IMR-90 (cell line): ENCODE measurements at regions not wholly inside any gene's neighbourhood (a gene's known extent, or its start where the extent isn't known, plus 50 kb on each side); places are given as distances from the start of the nearest gene placed in this dataset.
A peak's percentile ranks its signal among the peaks of the same experiment; 100 is the strongest.

ENCODE experiments used
- ATAC-seq: fragments of 200-7000 bp; cut with Tn5 transposase; 2 replicates; pipeline ENCODE4 v1.9.1; 2020; ENCODE audit warnings: low read depth, mild to moderate bottlenecking, moderate library complexity
- BruUV-seq: library from RNA; stranded (reverse); fragments of 400-500 nt; replicated peaks from 2 replicates; lab custom pipeline; 2021; lab: Mats Ljungman, UMichigan
- CTCF ChIA-PET: fragments of 300-600 bp; formaldehyde crosslinking; extraction: SDS; loops from one replicate; lab custom pipeline; 2021; ENCODE audit warnings: antibody characterized with exemption; lab: Yijun Ruan, JAX
- POLR2A ChIA-PET: fragments of 300-600 bp; sonication (Branson Sonifier 250); formaldehyde crosslinking; loops from one replicate; lab custom pipeline; 2022; ENCODE audit warnings: antibody characterized with exemption; ENCODE audit not compliant: unreplicated experiment; lab: Charles Lee
- DNase-seq: peaks from one replicate; pipeline ENCODE4 v3.0.0; 2013
- H2AFZ ChIP-seq: replicated peaks from 2 replicates; pipeline ENCODE3; 2013; ENCODE audit warnings: low read length, mild to moderate bottlenecking; ENCODE audit not compliant: poor library complexity
- H2AK5ac ChIP-seq: 2 replicates; pipeline ENCODE4 v1.6.1; 2013; ENCODE audit warnings: low read depth, low read length, inconsistent platforms
- H2AK9ac ChIP-seq: replicated peaks from 2 replicates; pipeline ENCODE3; 2013; ENCODE audit warnings: mild to moderate bottlenecking, low read depth, low read length, moderate library complexity; ENCODE audit not compliant: poor library complexity
- H2BK120ac ChIP-seq: 2 replicates; pipeline ENCODE4 v1.6.1; 2013; ENCODE audit warnings: low read depth, low read length, inconsistent platforms
- H2BK15ac ChIP-seq: 3 replicates; pipeline ENCODE4 v1.6.1; 2013; ENCODE audit warnings: low read depth, low read length, inconsistent platforms
- H2BK20ac ChIP-seq: 2 replicates; pipeline ENCODE4 v1.6.1; 2013; ENCODE audit warnings: low read depth, mild to moderate bottlenecking, inconsistent platforms, low read length, moderate library complexity
- H2BK5ac ChIP-seq: 2 replicates; pipeline ENCODE4 v1.6.1; 2013; ENCODE audit warnings: mild to moderate bottlenecking, low read depth, low read length, inconsistent platforms; ENCODE audit not compliant: poor library complexity, severe bottlenecking
- H3K14ac ChIP-seq: replicated peaks from 2 replicates; pipeline ENCODE4 v1.6.1; 2013; ENCODE audit warnings: low read depth, low read length, inconsistent platforms
- H3K18ac ChIP-seq: 2 replicates; pipeline ENCODE4 v1.6.1; 2013; ENCODE audit warnings: low read depth, low read length, control low read depth
- H3K23ac ChIP-seq: 2 replicates; pipeline ENCODE4 v1.6.1; 2013; ENCODE audit warnings: low read depth, low read length, inconsistent platforms
- H3K27ac ChIP-seq: 2 replicates; pipeline ENCODE4 v1.5.1; 2013; ENCODE audit warnings: mild to moderate bottlenecking, control low read depth, low read length; ENCODE audit not compliant: insufficient read depth
- H3K27me3 ChIP-seq: 2 replicates; pipeline ENCODE4 v1.6.1; 2013; ENCODE audit warnings: low read length; ENCODE audit not compliant: control insufficient read depth, insufficient read depth
- H3K36me3 ChIP-seq: 2 replicates; pipeline ENCODE4 v1.6.1; 2013; ENCODE audit warnings: low read length, mixed read lengths; ENCODE audit not compliant: control insufficient read depth, insufficient read depth
- H3K4ac ChIP-seq: 2 replicates; pipeline ENCODE4 v1.6.1; 2013; ENCODE audit warnings: low read depth, low read length, inconsistent platforms
- H3K4me1 ChIP-seq: 2 replicates; pipeline ENCODE4 v1.6.1; 2013; ENCODE audit warnings: low read length, mixed read lengths; ENCODE audit not compliant: control insufficient read depth, insufficient read depth
- H3K4me2 ChIP-seq: 2 replicates; pipeline ENCODE4 v1.6.1; 2013; ENCODE audit warnings: low read depth, mild to moderate bottlenecking, control low read depth, low read length, moderate library complexity
- H3K4me3 ChIP-seq: 2 replicates; pipeline ENCODE4 v1.5.1; 2013; ENCODE audit warnings: low read depth, mild to moderate bottlenecking, control low read depth, low read length, moderate library complexity; ENCODE audit not compliant: insufficient read depth
- H3K56ac ChIP-seq: 2 replicates; pipeline ENCODE4 v1.6.1; 2013; ENCODE audit warnings: low read length, inconsistent platforms; ENCODE audit not compliant: insufficient read depth; ENCODE audit errors: extremely low read depth
- H3K79me1 ChIP-seq, 2 experiments: 2 replicates each; pipeline ENCODE4 v1.6.1; 2013; ENCODE audit warnings: low read length in 2 of 2, inconsistent platforms in 1 of 2, low read depth in 1 of 2
- H3K9ac ChIP-seq: 2 replicates; pipeline ENCODE4 v1.6.1; 2013; ENCODE audit warnings: low read depth, low read length, control low read depth
- H3K9me1 ChIP-seq: 2 replicates; pipeline ENCODE4 v1.6.1; 2013; ENCODE audit warnings: low read length, inconsistent platforms; ENCODE audit not compliant: insufficient read depth
- H3K9me3 ChIP-seq: 2 replicates; pipeline ENCODE4 v1.6.1; 2013; ENCODE audit warnings: low read length; ENCODE audit not compliant: control insufficient read depth, insufficient read depth
- H4K20me1 ChIP-seq: 2 replicates; pipeline ENCODE4 v1.6.1; 2013; ENCODE audit warnings: low read length, inconsistent platforms; ENCODE audit not compliant: insufficient read depth
- H4K5ac ChIP-seq: 2 replicates; pipeline ENCODE4 v1.6.1; 2013; ENCODE audit warnings: mild to moderate bottlenecking, low read depth, low read length, control low read depth
- H4K8ac ChIP-seq, 2 experiments: 2 replicates each; pipeline ENCODE4 v1.6.1; 2013; ENCODE audit warnings: low read depth in 2 of 2, low read length in 2 of 2, control low read depth in 1 of 2, inconsistent platforms in 1 of 2
- H4K91ac ChIP-seq: 2 replicates; pipeline ENCODE4 v1.6.1; 2013; ENCODE audit warnings: low read depth, low read length, inconsistent platforms; ENCODE audit not compliant: insufficient read depth
- BHLHE40 ChIP-seq: fragments of 150-350 bp; IDR thresholded peaks from 2 replicates; pipeline ENCODE4 v1.6.1; 2016; ENCODE audit warnings: mild to moderate bottlenecking, low read depth, low read length
- CEBPB ChIP-seq: IDR thresholded peaks from 2 replicates; pipeline ENCODE4 v1.6.1; 2012; ENCODE audit warnings: low read depth, low read length, improper control_type of control experiment
- CHD1 ChIP-seq: IDR thresholded peaks from 2 replicates; pipeline ENCODE4 v1.6.1; 2012; ENCODE audit warnings: low read depth, low read length, improper control_type of control experiment
- MAFK ChIP-seq: IDR thresholded peaks from 2 replicates; pipeline ENCODE4 v1.6.1; 2012; ENCODE audit warnings: low read depth, low read length, improper control_type of control experiment
- MAZ ChIP-seq: IDR thresholded peaks from 2 replicates; pipeline ENCODE4 v1.6.1; 2012; ENCODE audit warnings: low read depth, mild to moderate bottlenecking, low read length, improper control_type of control experiment, moderate library complexity, borderline replicate concordance
- RAD21 ChIP-seq: IDR thresholded peaks from 2 replicates; pipeline ENCODE4 v1.6.1; 2012; ENCODE audit warnings: low read length, improper control_type of control experiment
- RCOR1 ChIP-seq: IDR thresholded peaks from 2 replicates; pipeline ENCODE4 v1.6.1; 2012; ENCODE audit warnings: mild to moderate bottlenecking, low read length, improper control_type of control experiment; ENCODE audit not compliant: insufficient replicate concordance
- RFX5 ChIP-seq: IDR thresholded peaks from 2 replicates; pipeline ENCODE4 v1.8.0; 2012; ENCODE audit warnings: low read depth, mild to moderate bottlenecking, low read length, moderate library complexity
- SMC3 ChIP-seq: fragments of 150-350 bp; IDR thresholded peaks from 2 replicates; pipeline ENCODE4 v1.6.1; 2016; ENCODE audit warnings: low read depth, mild to moderate bottlenecking, antibody characterized with exemption, low read length, moderate library complexity
- dilution Hi-C: fragments of 300-500 bp; cut with HindIII; formaldehyde crosslinking; loops from one replicate; pipeline ENCODE4 v1.14.3; 2018; ENCODE audit warnings: low sequenced_read_pairs; ENCODE audit not compliant: unreplicated experiment
- in situ Hi-C: fragments of 300-500 bp; cut with MboI; formaldehyde crosslinking; loops from 3 replicates; pipeline ENCODE4 v1.14.3; 2019; ENCODE audit warnings: low sequenced_read_pairs, inconsistent platforms, mixed read lengths
- intact Hi-C: fragments of 100-400 bp; cut with micrococcal nuclease; formaldehyde crosslinking; loops from 2 replicates; pipeline ENCODE4 v1.10.0; 2022
- TF ChIP-seq, protein P1 (sequence below): fragments of 150-350 bp; IDR thresholded peaks from 2 replicates; pipeline ENCODE4 v1.6.1; 2017; ENCODE audit warnings: mild to moderate bottlenecking, antibody characterized with exemption, low read length, low read depth
- TF ChIP-seq, protein P2 (sequence below): fragments of 150-350 bp; IDR thresholded peaks from 2 replicates; pipeline ENCODE4 v1.6.1; 2016; ENCODE audit warnings: low read depth, mild to moderate bottlenecking, low read length, moderate library complexity, borderline replicate concordance

DNA sequence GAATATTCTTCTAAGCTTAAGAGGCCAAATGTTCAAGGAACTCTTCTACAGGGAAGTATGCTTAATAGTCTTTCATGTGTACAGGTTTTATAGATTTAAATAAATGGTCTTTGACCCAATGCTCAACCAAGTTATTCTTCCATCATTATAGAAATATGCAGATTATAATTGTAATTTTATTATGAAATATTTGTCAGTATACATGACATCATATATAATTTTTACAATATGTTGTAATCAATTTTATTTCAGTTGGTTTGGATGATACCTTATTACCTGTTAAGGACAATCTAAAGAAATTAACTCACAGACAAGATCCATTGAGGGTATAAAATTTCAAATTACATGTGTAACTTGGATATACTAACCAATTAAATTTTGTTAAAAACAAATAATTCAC is 1278.3 kb downstream of the SLC16A7 start:
- no peaks in the 10 kb centered on the region for H3K9me3 ChIP-seq
- dilution Hi-C loops, result no loop called here

More for the DNA sequence above, 1278.3 kb downstream of the SLC16A7 start:
- no peak overlapping the region for H2BK120ac ChIP-seq
- BruUV-seq, result no TSS peak
- H3K9me1 ChIP-seq, result no peaks in the 10 kb centered on the region
- no peak overlapping the region for H4K5ac ChIP-seq
- no peak overlapping the region for H3K18ac ChIP-seq
- H2BK15ac ChIP-seq, result no peak overlapping the region
- no peak overlapping the region for H3K23ac ChIP-seq
- CTCF ChIA-PET, result no interaction called here
- no peak overlapping the region for H2BK5ac ChIP-seq
- intact Hi-C loops (no loop called here), in situ Hi-C loops (no loop called here)
- H2BK20ac ChIP-seq, result no peak overlapping the region
- peak overlapping the region; percentile 40; the same call in 1 of the 2 replicates for H3K27ac ChIP-seq
- H4K91ac ChIP-seq, result no peak overlapping the region
- no peak overlapping the region for H3K56ac ChIP-seq
- no peak overlapping the region for H3K9ac ChIP-seq
- no peaks in the 10 kb centered on the region for H3K27me3 ChIP-seq
- DNase-seq, result no peak
- ATAC-seq, result no peak
- no peak overlapping the region for H2AK5ac ChIP-seq
- H3K79me1 ChIP-seq, result no peaks in the 10 kb centered on the region
- no peak overlapping the region for H3K14ac ChIP-seq
- H2AFZ ChIP-seq, result no peak overlapping the region
- H4K8ac ChIP-seq, result no peak overlapping the region
- H2AK9ac ChIP-seq, result no peak overlapping the region
- H3K36me3 ChIP-seq, result no peaks in the 10 kb centered on the region
- POLR2A ChIA-PET, result no interaction called here
- H4K20me1 ChIP-seq, result no peaks in the 10 kb centered on the region
- H3K4me2 ChIP-seq, result no peak overlapping the region
- H3K4me3 ChIP-seq, result no peak overlapping the region
- peaks cover 5% of the 10 kb centered on the region; the same call in 1 of the 2 replicates for H3K4me1 ChIP-seq
- H3K4ac ChIP-seq, result no peak overlapping the region
- TF ChIP-seq CEBPB, result no peak
- TF ChIP-seq MAFK, result no peak
- no peak for TF ChIP-seq RCOR1
- TF ChIP-seq RAD21, result no peak
- TF ChIP-seq CHD1, result no peak
- TF ChIP-seq, protein P1, sequence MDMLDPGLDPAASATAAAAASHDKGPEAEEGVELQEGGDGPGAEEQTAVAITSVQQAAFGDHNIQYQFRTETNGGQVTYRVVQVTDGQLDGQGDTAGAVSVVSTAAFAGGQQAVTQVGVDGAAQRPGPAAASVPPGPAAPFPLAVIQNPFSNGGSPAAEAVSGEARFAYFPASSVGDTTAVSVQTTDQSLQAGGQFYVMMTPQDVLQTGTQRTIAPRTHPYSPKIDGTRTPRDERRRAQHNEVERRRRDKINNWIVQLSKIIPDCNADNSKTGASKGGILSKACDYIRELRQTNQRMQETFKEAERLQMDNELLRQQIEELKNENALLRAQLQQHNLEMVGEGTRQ, result no peak
- TF ChIP-seq, protein P2, sequence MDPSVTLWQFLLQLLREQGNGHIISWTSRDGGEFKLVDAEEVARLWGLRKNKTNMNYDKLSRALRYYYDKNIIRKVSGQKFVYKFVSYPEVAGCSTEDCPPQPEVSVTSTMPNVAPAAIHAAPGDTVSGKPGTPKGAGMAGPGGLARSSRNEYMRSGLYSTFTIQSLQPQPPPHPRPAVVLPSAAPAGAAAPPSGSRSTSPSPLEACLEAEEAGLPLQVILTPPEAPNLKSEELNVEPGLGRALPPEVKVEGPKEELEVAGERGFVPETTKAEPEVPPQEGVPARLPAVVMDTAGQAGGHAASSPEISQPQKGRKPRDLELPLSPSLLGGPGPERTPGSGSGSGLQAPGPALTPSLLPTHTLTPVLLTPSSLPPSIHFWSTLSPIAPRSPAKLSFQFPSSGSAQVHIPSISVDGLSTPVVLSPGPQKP, result no peak
- no peak for TF ChIP-seq SMC3
- TF ChIP-seq RFX5, result no peak
- TF ChIP-seq BHLHE40, result no peak
- no peak for TF ChIP-seq MAZ
